HG03378 (cell line): ENCODE measurements at regions not wholly inside any gene's neighbourhood (a gene's known extent, or its start where the extent isn't known, plus 50 kb on each side); places are given as distances from the start of the nearest gene placed in this dataset.
"Not testable (repeated sequence)": the region's sequence is repeated elsewhere in the genome, so short reads cannot be mapped to it uniquely, and the experiment has no call there.

Experiments used
- ATAC-seq: cut with Tn5 transposase; IDR thresholded peaks from one replicate; pipeline ENCODE4 v1.9.1; 2021; ENCODE audit warnings: mild to moderate bottlenecking, moderate library complexity; ENCODE audit not compliant: unreplicated experiment

GRCh38 chr13:39931505-39931904, 276.0 kb downstream of the COG6 start:
- no peak for ATAC-seq

GRCh38 chr13:39932514-39932913, 277.1 kb downstream of the COG6 start:
- ATAC-seq, result not testable (repeated sequence)

GRCh38 chr13:39935155-39935554, 279.7 kb downstream of the COG6 start:
- ATAC-seq, result no peak

GRCh38 chr13:39938596-39938995, 283.1 kb downstream of the COG6 start:
- ATAC-seq, result no peak

GRCh38 chr13:39941236-39941635, 285.8 kb downstream of the COG6 start:
- no peak for ATAC-seq

- ATAC-seq, result peak; percentile 6
Measured at GRCh38 chr13:39941911-39942551, 286.6 kb downstream of the COG6 start.

GRCh38 chr13:39942552-39943273, 287.3 kb downstream of the COG6 start:
- peak; percentile 94 for ATAC-seq

GRCh38 chr13:39943711-39944110, 288.2 kb downstream of the COG6 start:
- no peak for ATAC-seq

GRCh38 chr13:39945226-39945625, 289.8 kb downstream of the COG6 start:
- no peak for ATAC-seq

GRCh38 chr13:39946769-39947168, 291.3 kb downstream of the COG6 start:
- ATAC-seq, result no peak

GRCh38 chr13:39951301-39951700, 295.8 kb downstream of the COG6 start:
- no peak for ATAC-seq

- ATAC-seq, result no peak
Measured at GRCh38 chr13:39952249-39953233, 297.1 kb downstream of the COG6 start.

- no peak for ATAC-seq
Measured at GRCh38 chr13:39954476-39954875, 299.0 kb downstream of the COG6 start.

GRCh38 chr13:39955560-39955959, 300.1 kb downstream of the COG6 start:
- peak; percentile 17 for ATAC-seq

- ATAC-seq, result peak; percentile 85
Measured at GRCh38 chr13:39956036-39956435, 300.6 kb downstream of the COG6 start.

- no peak for ATAC-seq
Measured at GRCh38 chr13:39957868-39958677, 302.6 kb downstream of the COG6 start.

GRCh38 chr13:39959497-39960144, 304.2 kb downstream of the COG6 start:
- no peak for ATAC-seq

- no peak for ATAC-seq
Measured at GRCh38 chr13:39960191-39960590, 304.7 kb downstream of the COG6 start.

- ATAC-seq, result no peak
Measured at GRCh38 chr13:39961036-39961435, 305.6 kb downstream of the COG6 start.

GRCh38 chr13:39963612-39964011, 308.1 kb downstream of the COG6 start:
- ATAC-seq, result no peak
